NCI-H2107 treated with DMSO at 0.1 percent for 48 hours (cell line): ENCODE measurements at regions not wholly inside any gene's neighbourhood (a gene's known extent, or its start where the extent isn't known, plus 50 kb on each side); places are given as distances from the start of the nearest gene placed in this dataset.

Source experiments
- DNase-seq: peaks from one replicate; lab custom pipeline; 2025; ENCODE audit not compliant: unreplicated experiment; lab: John Stamatoyannopoulos, UW

GRCh38 chr4:123564758-123565346 lies 168.3 kb downstream of the SPRY1 start:
- peak; percentile 43 for DNase-seq

GRCh38 chr4:123568936-123569335 lies 172.3 kb downstream of the SPRY1 start:
- DNase-seq = no peak

- DNase-seq = no peak
Observed at GRCh38 chr4:123569541-123569940, 172.9 kb downstream of the SPRY1 start.

GRCh38 chr4:123573866-123574508 lies 177.4 kb downstream of the SPRY1 start:
- no peak for DNase-seq

- no peak for DNase-seq
Observed at GRCh38 chr4:123575291-123575690, 178.7 kb downstream of the SPRY1 start.

- no peak for DNase-seq
Observed at GRCh38 chr4:123577225-123577906, 180.8 kb downstream of the SPRY1 start.

- no peak for DNase-seq
Observed at GRCh38 chr4:123578276-123579029, 181.9 kb downstream of the SPRY1 start.

GRCh38 chr4:123579961-123580360 lies 183.4 kb downstream of the SPRY1 start:
- DNase-seq = no peak

- DNase-seq = no peak
Observed at GRCh38 chr4:123580981-123581664, 184.5 kb downstream of the SPRY1 start.

GRCh38 chr4:123581802-123582201 lies 185.2 kb downstream of the SPRY1 start:
- no peak for DNase-seq

GRCh38 chr4:123583043-123583442 lies 186.4 kb downstream of the SPRY1 start:
- DNase-seq = no peak

GRCh38 chr4:123585111-123585510 lies 188.5 kb downstream of the SPRY1 start:
- DNase-seq = no peak

GRCh38 chr4:123587983-123588494 lies 191.4 kb downstream of the SPRY1 start:
- DNase-seq = peak; percentile 8

- peak; percentile 9 for DNase-seq
Observed at GRCh38 chr4:123588631-123589241, 192.1 kb downstream of the SPRY1 start.

- no peak for DNase-seq
Observed at GRCh38 chr4:123589301-123589700, 192.7 kb downstream of the SPRY1 start.

GRCh38 chr4:123591875-123592274 lies 195.3 kb downstream of the SPRY1 start:
- DNase-seq = no peak

- no peak for DNase-seq
Observed at GRCh38 chr4:123593655-123594054, 197.1 kb downstream of the SPRY1 start.

GRCh38 chr4:123596805-123597204 lies 200.2 kb downstream of the SPRY1 start:
- DNase-seq = no peak

- DNase-seq = no peak
Observed at GRCh38 chr4:123597586-123597985, 201.0 kb downstream of the SPRY1 start.

- no peak for DNase-seq
Observed at GRCh38 chr4:123598331-123598730, 201.7 kb downstream of the SPRY1 start.
